Pancreas (tissue), 10 donors: ENCODE measurements at regions not wholly inside any gene's neighbourhood (a gene's known extent, or its start where the extent isn't known, plus 50 kb on each side); places are given as distances from the start of the nearest gene placed in this dataset.
A peak's percentile ranks its signal among the peaks of the same experiment; 100 is the strongest.

Source experiments
- ATAC-seq, 4 donors: fragments of 200-7000 bp; cut with Tn5 transposase; one replicate each; pipeline versions ENCODE4 v1.8.0 to v1.9.1; 2020; ENCODE audit warnings: mild to moderate bottlenecking in 4 of 4, moderate library complexity in 4 of 4
- DNase-seq, 6 donors: peaks; one replicate each; pipeline ENCODE4 v3.0.0-alpha.2; 2020
- FAIRE-seq: peaks from 2 replicates; lab custom pipeline; 2012; peaks lifted over from hg19 to GRCh38; lab: Jason Lieb, UNC
- H3K27ac ChIP-seq, 4 donors: fragments of 200-600 bp; sonication (generic); 1 replicate in 3 of 4; 2 replicates in 1 of 4; pipeline versions ENCODE4 v1.5.0 to v1.8.0; 2020
- H3K27me3 ChIP-seq, 4 donors: fragments of 200-600 bp; one replicate each; pipeline ENCODE4 v1.8.0; 2021
- H3K36me3 ChIP-seq, 3 donors: fragments of 200-600 bp; sonication (generic) in 1 of 3; one replicate each; pipeline versions ENCODE4 v1.5.0 to v1.8.0; 2020 to 2021
- H3K4me1 ChIP-seq, 3 donors: fragments of 200-600 bp; one replicate each; pipeline ENCODE4 v1.8.0; 2021
- H3K4me3 ChIP-seq, 4 donors: fragments of 200-600 bp; sonication (generic) in 2 of 4; one replicate each; pipeline versions ENCODE4 v1.5.0 to v1.8.0; 2020 to 2021
- H3K9me3 ChIP-seq, 4 donors: fragments of 200-600 bp; one replicate each; pipeline ENCODE4 v1.8.0; 2021
- WGBS, 2 donors: extraction: QIAGEN DNeasy Blood & Tissue Kit; methylation state at CpG; one replicate each; pipeline ENCODE4 v1.1.7; 2013; 5-methylcytosine and 5-hydroxymethylcytosine counted together
- intact Hi-C, 3 donors: fragments of 100-400 bp; cut with DNase I; formaldehyde crosslinking; loops; one replicate each; pipeline versions ENCODE4 v1.11.1 to v1.14.2; 2022
- TF ChIP-seq, protein P1 (sequence below), 4 donors: fragments of 200-600 bp; sonication (generic) in 3 of 4; IDR thresholded peaks; one replicate each; pipeline versions ENCODE4 v1.5.0 to v1.8.0; 2021; ENCODE audit warnings: antibody characterized with exemption in 4 of 4
- donor health status: healthy with polysubstance abuse.
- donor health status: DM: no; HTN: no; CAD: no; lungs with moderate emphysema.
- donor health status: DM: no; HTN: no; CAD: no.
- donor health status: control.
- donor health status: control.
- donor health status: Bipolar disorder and iron deficiency.
- donor health status: DM: yes; HTN: yes; CAD: no.
- donor health status: DM: no; HTN: no; CAD: no.
- donor health status: DM: no; HTN: no; CAD: no.
- donor health status: DM: yes; HTN: yes; CAD: no.

GRCh38 chr11:116615211-116615865 is 157.4 kb downstream of the BUD13 start:
- WGBS, 2 donors = 46 to 55% methylated on average over 7 of the region's 7 CpGs
- no peaks in the 10 kb centered on the region for H3K4me1 ChIP-seq
- H3K4me3 ChIP-seq = no peak overlapping the region
- DNase-seq = peak in 1 of 6 donors; percentile 5
- intact Hi-C loops = no loop called here
- no peaks in the 10 kb centered on the region for H3K27me3 ChIP-seq
- no peak for ATAC-seq
- no peak for FAIRE-seq
- no peaks in the 10 kb centered on the region for H3K36me3 ChIP-seq
- H3K27ac ChIP-seq = no peak overlapping the region
- H3K9me3 ChIP-seq = no peaks in the 10 kb centered on the region
- TF ChIP-seq, protein P1, sequence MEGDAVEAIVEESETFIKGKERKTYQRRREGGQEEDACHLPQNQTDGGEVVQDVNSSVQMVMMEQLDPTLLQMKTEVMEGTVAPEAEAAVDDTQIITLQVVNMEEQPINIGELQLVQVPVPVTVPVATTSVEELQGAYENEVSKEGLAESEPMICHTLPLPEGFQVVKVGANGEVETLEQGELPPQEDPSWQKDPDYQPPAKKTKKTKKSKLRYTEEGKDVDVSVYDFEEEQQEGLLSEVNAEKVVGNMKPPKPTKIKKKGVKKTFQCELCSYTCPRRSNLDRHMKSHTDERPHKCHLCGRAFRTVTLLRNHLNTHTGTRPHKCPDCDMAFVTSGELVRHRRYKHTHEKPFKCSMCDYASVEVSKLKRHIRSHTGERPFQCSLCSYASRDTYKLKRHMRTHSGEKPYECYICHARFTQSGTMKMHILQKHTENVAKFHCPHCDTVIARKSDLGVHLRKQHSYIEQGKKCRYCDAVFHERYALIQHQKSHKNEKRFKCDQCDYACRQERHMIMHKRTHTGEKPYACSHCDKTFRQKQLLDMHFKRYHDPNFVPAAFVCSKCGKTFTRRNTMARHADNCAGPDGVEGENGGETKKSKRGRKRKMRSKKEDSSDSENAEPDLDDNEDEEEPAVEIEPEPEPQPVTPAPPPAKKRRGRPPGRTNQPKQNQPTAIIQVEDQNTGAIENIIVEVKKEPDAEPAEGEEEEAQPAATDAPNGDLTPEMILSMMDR (IDR thresholded peaks at IDR 0.05) = no peak

GRCh38 chr11:116614306-116615210 is 158.2 kb downstream of the BUD13 start:
- Histone ChIP-seq H3K27me3 (no peaks in the 10 kb centered on the region), H3K4me3 (no peak overlapping the region), H3K4me1 (no peaks in the 10 kb centered on the region), H3K36me3 (no peaks in the 10 kb centered on the region), H3K9me3 (no peaks in the 10 kb centered on the region), H3K27ac (no peak overlapping the region)
- no peak for ATAC-seq
- TF ChIP-seq, protein P1 (IDR thresholded peaks at IDR 0.05) = no peak
- intact Hi-C loops = no loop called here
- no peak for FAIRE-seq
- no peak for DNase-seq
- WGBS, 2 donors = 58 to 67% methylated on average over 11 of the region's 11 CpGs

DNA sequence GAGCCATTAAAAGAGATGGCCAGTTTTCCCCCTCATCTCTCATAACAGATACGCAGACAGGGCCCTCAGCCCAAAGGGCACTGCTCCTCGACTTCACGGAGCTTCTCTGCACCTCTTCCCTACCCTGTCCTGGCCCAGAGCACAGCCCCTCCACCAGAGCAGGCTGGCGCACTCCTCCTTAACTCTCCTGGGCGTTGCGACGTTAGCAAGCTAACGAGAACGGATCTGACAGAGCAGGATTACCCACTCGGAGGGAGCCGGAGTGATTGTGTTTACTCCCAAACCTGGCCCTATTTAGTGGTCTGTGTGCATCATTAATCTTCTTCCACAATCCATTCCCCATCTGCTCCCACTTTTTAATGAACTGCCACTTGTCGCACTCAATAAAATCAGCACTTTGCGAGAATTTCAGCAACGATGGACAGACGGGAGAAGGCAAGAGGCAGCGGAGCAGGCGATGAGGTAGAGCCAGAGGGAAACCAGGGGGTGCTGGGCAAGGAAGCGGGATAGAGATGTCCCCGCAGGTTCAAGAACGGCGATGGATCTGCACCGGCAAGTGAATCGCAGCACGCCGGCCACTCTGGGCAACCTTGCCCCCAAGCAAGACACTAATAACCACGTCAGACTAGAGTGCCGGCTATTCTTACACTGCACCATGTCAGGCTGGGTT is 159.4 kb downstream of the BUD13 start:
- intact Hi-C loops = no loop called here
- WGBS, 2 donors = 55 to 62% methylated on average over 27 of the region's 27 CpGs
- H3K9me3 ChIP-seq = no peaks in the 10 kb centered on the region
- no peaks in the 10 kb centered on the region for H3K27me3 ChIP-seq
- FAIRE-seq (no peak), ATAC-seq (peak in 1 of 4 donors; percentile 22), DNase-seq (no peak)
- no peaks in the 10 kb centered on the region for H3K4me1 ChIP-seq
- no peak overlapping the region for H3K4me3 ChIP-seq
- H3K27ac ChIP-seq = no peak overlapping the region
- no peaks in the 10 kb centered on the region for H3K36me3 ChIP-seq
- TF ChIP-seq, protein P1 (IDR thresholded peaks at IDR 0.05) = no peak

DNA sequence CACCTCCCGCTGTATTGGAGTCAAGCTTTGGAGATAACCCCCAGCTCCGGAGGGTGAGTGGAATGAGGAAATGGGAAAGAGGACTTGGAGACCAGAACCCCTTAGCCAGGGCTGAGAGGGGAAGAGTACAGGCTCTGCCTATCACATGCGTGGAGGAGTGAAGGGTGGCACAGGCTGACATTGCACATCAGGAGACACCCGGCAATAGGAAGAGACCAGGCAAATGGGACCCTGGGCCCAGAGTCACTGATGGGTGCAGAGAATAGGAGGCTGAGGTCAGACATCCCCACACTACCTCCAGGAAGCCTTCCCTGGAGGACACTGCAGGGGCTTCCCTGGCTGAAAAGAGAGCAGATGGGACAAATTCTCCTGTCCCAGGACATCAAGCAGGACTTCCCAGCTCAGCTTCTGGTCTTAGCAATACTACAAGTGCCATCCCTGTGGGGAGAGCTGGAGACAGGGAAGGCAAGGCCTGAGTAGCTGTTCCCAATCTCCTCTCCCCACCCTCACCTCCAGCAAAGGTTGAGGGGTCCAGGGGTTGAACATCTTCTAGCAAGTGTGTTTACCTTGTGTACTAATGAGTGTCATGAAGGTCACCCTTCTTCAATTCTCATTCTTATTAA is 160.7 kb downstream of the BUD13 start:
- DNase-seq (no peak), ATAC-seq (no peak), FAIRE-seq (no peak)
- no peaks in the 10 kb centered on the region for H3K9me3 ChIP-seq
- 61 to 71% methylated on average over 4 of the region's 4 CpGs for WGBS, 2 donors
- TF ChIP-seq, protein P1 (IDR thresholded peaks at IDR 0.05) = no peak
- H3K27ac ChIP-seq = no peak overlapping the region
- no peaks in the 10 kb centered on the region for H3K4me1 ChIP-seq
- H3K27me3 ChIP-seq = no peaks in the 10 kb centered on the region
- H3K36me3 ChIP-seq = no peaks in the 10 kb centered on the region
- intact Hi-C loops = no loop called here
- H3K4me3 ChIP-seq = no peak overlapping the region
